ENCODE measurements at regions not wholly inside any gene's neighbourhood (a gene's known extent, or its start where the extent isn't known, plus 50 kb on each side); places are given as distances from the start of the nearest gene placed in this dataset.

GRCh38 chr14:65997347-65997746 lies 488.8 kb upstream of the CCDC196 start (continued):
- TF ChIP-seq POU6F1 (CRISPR knock-in tag; IDR thresholded peaks at IDR 0.05; ENCODE audit: borderline replicate concordance, low read depth), result no peak
- no peak for TF ChIP-seq TCF4 (CRISPR knock-in tag; IDR thresholded peaks at IDR 0.05; ENCODE audit: borderline replicate concordance)

GRCh38 chr14:65999865-66000264 lies 486.3 kb upstream of the CCDC196 start:
- no peak for ATAC-seq
- TF ChIP-seq ZNF70 (CRISPR knock-in tag; IDR thresholded peaks at IDR 0.05) (no peak), ZNF8 (CRISPR knock-in tag; IDR thresholded peaks at IDR 0.05) (no peak), ESRRG (CRISPR knock-in tag; IDR thresholded peaks at IDR 0.05) (no peak), CSDC2 (CRISPR knock-in tag; IDR thresholded peaks at IDR 0.05) (no peak), BACH2 (CRISPR knock-in tag; IDR thresholded peaks at IDR 0.05; ENCODE audit: borderline replicate concordance) (no peak), POU6F1 (CRISPR knock-in tag; IDR thresholded peaks at IDR 0.05; ENCODE audit: borderline replicate concordance, low read depth) (no peak), ZFP3 (CRISPR knock-in tag; IDR thresholded peaks at IDR 0.05) (no peak), TOX (CRISPR knock-in tag; IDR thresholded peaks at IDR 0.05; ENCODE audit: borderline replicate concordance) (no peak), TSHZ2 (CRISPR knock-in tag; IDR thresholded peaks at IDR 0.05) (no peak), TCF4 (CRISPR knock-in tag; IDR thresholded peaks at IDR 0.05; ENCODE audit: borderline replicate concordance) (no peak), SNAI2 (CRISPR knock-in tag; IDR thresholded peaks at IDR 0.05) (no peak), PPARA (CRISPR knock-in tag; IDR thresholded peaks at IDR 0.05; ENCODE audit: borderline replicate concordance) (no peak), ZC3H10 (CRISPR knock-in tag; IDR thresholded peaks at IDR 0.05) (no peak), PATZ1 (CRISPR knock-in tag; IDR thresholded peaks at IDR 0.05; ENCODE audit: borderline replicate concordance) (no peak), ARNTL (CRISPR knock-in tag; IDR thresholded peaks at IDR 0.05; ENCODE audit: borderline replicate concordance, low read depth) (no peak), OSR1 (CRISPR knock-in tag; IDR thresholded peaks at IDR 0.05) (no peak), ZNF565 (CRISPR knock-in tag; conservative IDR thresholded peaks at IDR 0.05; ENCODE audit: low read depth) (no peak), RARB (CRISPR knock-in tag; IDR thresholded peaks at IDR 0.05) (no peak), ZFP30 (CRISPR knock-in tag; IDR thresholded peaks at IDR 0.05) (no peak)

- TF ChIP-seq PATZ1 (CRISPR knock-in tag; IDR thresholded peaks at IDR 0.05; ENCODE audit: borderline replicate concordance), result no peak
- no peak for TF ChIP-seq GLIS3 (CRISPR knock-in tag; IDR thresholded peaks at IDR 0.05)
- no peak for TF ChIP-seq ZNF8 (CRISPR knock-in tag; IDR thresholded peaks at IDR 0.05)
- TF ChIP-seq ZC3H10 (CRISPR knock-in tag; IDR thresholded peaks at IDR 0.05), result no peak
- no peak for TF ChIP-seq BACH2 (CRISPR knock-in tag; IDR thresholded peaks at IDR 0.05; ENCODE audit: borderline replicate concordance)
- TF ChIP-seq ESRRG (CRISPR knock-in tag; IDR thresholded peaks at IDR 0.05), result no peak
- no peak for TF ChIP-seq PPARA (CRISPR knock-in tag; IDR thresholded peaks at IDR 0.05; ENCODE audit: borderline replicate concordance)
- TF ChIP-seq TOX (CRISPR knock-in tag; IDR thresholded peaks at IDR 0.05; ENCODE audit: borderline replicate concordance), result no peak
- TF ChIP-seq TSHZ2 (CRISPR knock-in tag; IDR thresholded peaks at IDR 0.05), result no peak
- no peak for ATAC-seq
These were observed 485.4 kb upstream of the CCDC196 start for GRCh38 chr14:66000766-66001165.

Measured in SK-N-SH treated with all-trans-retinoic acid at 6 μM for 48 hours (cell line).